K562 (cell line): ENCODE measurements at regions not wholly inside any gene's neighbourhood (a gene's known extent, or its start where the extent isn't known, plus 50 kb on each side); places are given as distances from the start of the nearest gene placed in this dataset.
"Not testable (repeated sequence)": the region's sequence is repeated elsewhere in the genome, so short reads cannot be mapped to it uniquely, and the experiment has no call there.

Experiments
- CHD4 ChIP-seq: fragments of 200-600 bp; sonication (generic); IDR thresholded peaks from 3 replicates; pipeline ENCODE4 v1.6.1; 2012; ENCODE audit warnings: low read depth, mild to moderate bottlenecking, mixed read lengths, low read length, inconsistent platforms; ENCODE audit not compliant: insufficient read depth, insufficient replicate concordance, poor library complexity, severe bottlenecking
- CTCF ChIP-seq, 3 experiments: IDR thresholded peaks in 2 of 3; conservative IDR thresholded peaks in 1 of 3; 2 replicates each; pipeline ENCODE4 v1.5.1; 2011 to 2012; ENCODE audit warnings: low read length in 3 of 3, mild to moderate bottlenecking in 3 of 3, control low read depth in 2 of 3, improper control_type of control experiment in 1 of 3, inconsistent platforms in 1 of 3, low read depth in 1 of 3, mixed read lengths in 1 of 3, moderate library complexity in 1 of 3; ENCODE audit not compliant: insufficient read depth in 2 of 3
- EZH2 ChIP-seq: IDR thresholded peaks from 2 replicates; pipeline ENCODE4 v1.6.1; 2012; ENCODE audit warnings: low read depth, mild to moderate bottlenecking, inconsistent platforms, low read length, borderline replicate concordance
- HCFC1 ChIP-seq: IDR thresholded peaks from 2 replicates; pipeline ENCODE4 v1.6.1; 2012; ENCODE audit warnings: low read depth, low read length, improper control_type of control experiment
- HOXB6 ChIP-seq: fragments of 250-450 bp; sonication (Bioruptor Pico); IDR thresholded peaks from 2 replicates; pipeline ENCODE4 v1.5.1; 2022; ENCODE audit warnings: mild to moderate bottlenecking, borderline replicate concordance
- JUNB ChIP-seq: fragments of 450-650 bp; formaldehyde crosslinking; conservative IDR thresholded peaks from 2 replicates; pipeline ENCODE4 v1.4.0; 2020; ENCODE audit warnings: mild to moderate bottlenecking
- KLF16 ChIP-seq: IDR thresholded peaks from 2 replicates; pipeline ENCODE4 v1.6.1; 2016; ENCODE audit warnings: antibody characterized with exemption
- LARP7 ChIP-seq: fragments of 450-650 bp; IDR thresholded peaks from 2 replicates; pipeline ENCODE4 v1.6.1; 2016
- MBD2 ChIP-seq: sonication (generic); IDR thresholded peaks from 2 replicates; pipeline ENCODE4 v1.6.1; 2016; ENCODE audit warnings: low read depth, borderline replicate concordance
- NR1H2 ChIP-seq: sonication (generic); formaldehyde crosslinking; IDR thresholded peaks from 2 replicates; pipeline ENCODE4 v1.4.0; 2020; ENCODE audit warnings: mild to moderate bottlenecking, missing genetic modification reagents

- not testable (repeated sequence) for TF ChIP-seq MBD2; JUNB (CRISPR knock-in tag); HOXB6; HCFC1; NR1H2 (CRISPR knock-in tag); CTCF (IDR thresholded peaks at IDR 0.05 in 2 of 3, conservative IDR thresholded peaks at IDR 0.05 in 1 of 3; ENCODE audit: insufficient read depth in 2 of 3, low read depth in 1 of 3, low read length in 3 of 3); KLF16; LARP7; CHD4; EZH2
These were observed 198.0 kb upstream of the DIAPH2 start for GRCh38 chrX:96486687-96487086.
